OCI-LY1 (cell line): ENCODE measurements at regions not wholly inside any gene's neighbourhood (a gene's known extent, or its start where the extent isn't known, plus 50 kb on each side); places are given as distances from the start of the nearest gene placed in this dataset.

Experiments
- EZH2 ChIP-seq: fragments of 200-600 bp; sonication (generic), shearing (Covaris generic); IDR thresholded peaks from 2 replicates; pipeline ENCODE4 v1.8.0; 2017; ENCODE audit warnings: borderline replicate concordance, mixed run types, mild to moderate bottlenecking, antibody characterized with exemption, low read length, moderate library complexity, mixed read lengths
- TF ChIP-seq, protein P1 (sequence below): fragments of 200-600 bp; sonication (generic), shearing (Covaris generic); IDR thresholded peaks from 2 replicates; pipeline ENCODE4 v1.5.1; 2017; ENCODE audit warnings: mild to moderate bottlenecking, antibody characterized with exemption, low read length, moderate library complexity, mixed read lengths

DNA sequence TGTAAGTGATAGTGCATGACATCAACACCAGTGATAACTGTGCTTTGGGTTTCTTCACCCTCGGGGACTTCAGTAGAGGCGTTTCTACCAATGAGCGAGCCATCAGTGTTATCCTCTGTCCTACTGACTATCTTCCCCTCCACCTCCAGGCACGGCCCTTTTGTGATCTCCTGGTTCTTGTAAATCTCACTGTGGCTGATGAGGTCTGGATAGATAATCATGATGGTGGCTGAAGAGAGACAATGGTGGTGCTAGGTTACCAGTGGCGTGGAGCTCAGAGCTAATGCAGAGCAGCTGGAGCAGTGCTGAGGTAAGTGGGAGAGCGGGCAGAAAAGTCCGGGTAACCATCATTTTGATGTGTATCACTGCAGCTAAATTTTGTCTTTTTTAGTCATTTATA is 816.6 kb downstream of the GLUD2 start:
- TF ChIP-seq, protein P1, sequence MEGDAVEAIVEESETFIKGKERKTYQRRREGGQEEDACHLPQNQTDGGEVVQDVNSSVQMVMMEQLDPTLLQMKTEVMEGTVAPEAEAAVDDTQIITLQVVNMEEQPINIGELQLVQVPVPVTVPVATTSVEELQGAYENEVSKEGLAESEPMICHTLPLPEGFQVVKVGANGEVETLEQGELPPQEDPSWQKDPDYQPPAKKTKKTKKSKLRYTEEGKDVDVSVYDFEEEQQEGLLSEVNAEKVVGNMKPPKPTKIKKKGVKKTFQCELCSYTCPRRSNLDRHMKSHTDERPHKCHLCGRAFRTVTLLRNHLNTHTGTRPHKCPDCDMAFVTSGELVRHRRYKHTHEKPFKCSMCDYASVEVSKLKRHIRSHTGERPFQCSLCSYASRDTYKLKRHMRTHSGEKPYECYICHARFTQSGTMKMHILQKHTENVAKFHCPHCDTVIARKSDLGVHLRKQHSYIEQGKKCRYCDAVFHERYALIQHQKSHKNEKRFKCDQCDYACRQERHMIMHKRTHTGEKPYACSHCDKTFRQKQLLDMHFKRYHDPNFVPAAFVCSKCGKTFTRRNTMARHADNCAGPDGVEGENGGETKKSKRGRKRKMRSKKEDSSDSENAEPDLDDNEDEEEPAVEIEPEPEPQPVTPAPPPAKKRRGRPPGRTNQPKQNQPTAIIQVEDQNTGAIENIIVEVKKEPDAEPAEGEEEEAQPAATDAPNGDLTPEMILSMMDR, result no peak
- no peak for TF ChIP-seq EZH2
